ENCODE measurements at regions not wholly inside any gene's neighbourhood (a gene's known extent, or its start where the extent isn't known, plus 50 kb on each side); places are given as distances from the start of the nearest gene placed in this dataset.

DNA sequence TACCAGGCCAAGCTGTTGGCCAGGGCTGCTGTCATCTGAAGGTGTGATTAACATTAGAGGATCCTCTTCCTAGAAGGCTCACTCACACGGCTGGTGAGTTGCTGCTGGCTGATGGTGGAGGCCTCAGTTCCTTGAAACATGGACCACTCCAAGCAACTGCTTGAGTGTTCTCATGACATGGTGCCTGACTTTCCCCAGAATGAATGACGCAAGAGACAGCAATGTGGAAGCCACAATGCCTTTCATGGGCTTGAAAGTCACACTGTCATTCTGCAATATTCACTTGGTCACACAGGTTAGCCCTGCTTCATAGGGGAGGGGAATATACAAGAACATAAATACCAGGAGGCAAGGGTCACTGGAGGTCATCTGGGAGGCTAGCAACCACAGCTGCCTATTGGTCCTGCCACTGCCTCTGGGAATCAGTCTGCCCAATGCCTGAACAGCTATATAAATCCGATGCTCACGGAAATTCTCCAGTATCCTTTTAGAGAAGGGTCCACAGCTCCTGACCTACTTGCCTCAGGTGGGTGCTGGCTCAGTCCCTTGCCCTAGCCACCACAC lies 97.1 kb upstream of the MAML3 start:
- in situ Hi-C loops (cut with HindIII; ENCODE audit: low pct_ligation_motif_present, low sequenced_read_pairs) = no loop called here
- no peaks in the 10 kb centered on the region for H3K36me3 ChIP-seq (replicated peaks)
- H3K27ac ChIP-seq = no peak overlapping the region
- no peak for DNase-seq
- no peak overlapping the region for H3K4me3 ChIP-seq (ENCODE audit: low read depth, low read length)
- H3K27me3 ChIP-seq (replicated peaks) = no peaks in the 10 kb centered on the region
- no peak for TF ChIP-seq CTCF (IDR thresholded peaks at IDR 0.05; ENCODE audit: low read depth, low read length, missing control alignments)

GRCh38 chr4:140249351-140249750 lies 95.4 kb upstream of the MAML3 start:
- H3K36me3 ChIP-seq (replicated peaks) = no peaks in the 10 kb centered on the region
- no peaks in the 10 kb centered on the region for H3K27me3 ChIP-seq (replicated peaks)
- DNase-seq = no peak
- no peak for TF ChIP-seq CTCF (IDR thresholded peaks at IDR 0.05; ENCODE audit: low read depth, low read length, missing control alignments)
- no peak overlapping the region for H3K27ac ChIP-seq
- no peak overlapping the region for H3K4me3 ChIP-seq (ENCODE audit: low read depth, low read length)
- in situ Hi-C loops (cut with HindIII; ENCODE audit: low pct_ligation_motif_present, low sequenced_read_pairs) = loop anchor here (10.0 kb wide), 1 partner anchor 95 kb away; the partner anchor contains the start of gene MAML3

- in situ Hi-C loops (cut with HindIII; ENCODE audit: low pct_ligation_motif_present, low sequenced_read_pairs) = loop anchor here (10.0 kb wide), 1 partner anchor 92 kb away; the partner anchor contains the start of gene MAML3
- DNase-seq = no peak
- H3K4me3 ChIP-seq (ENCODE audit: low read depth, low read length) = no peak overlapping the region
- no peak for TF ChIP-seq CTCF (IDR thresholded peaks at IDR 0.05; ENCODE audit: low read depth, low read length, missing control alignments)
- H3K27ac ChIP-seq = no peak overlapping the region
- no peaks in the 10 kb centered on the region for H3K36me3 ChIP-seq (replicated peaks)
- H3K27me3 ChIP-seq (replicated peaks) = no peaks in the 10 kb centered on the region
Observed at GRCh38 chr4:140247237-140247636, 93.3 kb upstream of the MAML3 start.

DNA sequence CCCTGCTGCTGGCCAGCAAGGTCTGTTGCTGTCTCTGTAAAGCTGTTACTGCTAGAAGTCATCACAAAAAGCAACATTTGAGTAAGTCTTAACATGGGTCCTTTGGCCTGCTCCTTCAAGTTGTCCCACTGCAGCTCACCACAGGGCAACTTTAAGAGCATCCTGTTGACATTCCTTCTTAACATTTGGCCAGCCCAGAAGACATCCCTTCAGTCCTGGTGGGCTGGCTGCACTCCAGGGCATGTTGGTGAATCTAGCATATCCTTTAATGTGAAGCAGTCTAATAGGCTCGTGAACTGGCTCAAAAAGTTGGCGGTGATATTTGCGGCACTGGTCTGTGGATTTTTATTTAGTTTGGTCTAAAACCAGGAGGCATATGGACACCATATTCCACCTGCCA lies 92.2 kb upstream of the MAML3 start:
- no peak for TF ChIP-seq CTCF (IDR thresholded peaks at IDR 0.05; ENCODE audit: low read depth, low read length, missing control alignments)
- Histone ChIP-seq H3K4me3 (ENCODE audit: low read depth, low read length) (no peak overlapping the region), H3K27ac (no peak overlapping the region), H3K27me3 (replicated peaks) (no peaks in the 10 kb centered on the region), H3K36me3 (replicated peaks) (no peaks in the 10 kb centered on the region)
- DNase-seq = no peak
- in situ Hi-C loops (cut with HindIII; ENCODE audit: low pct_ligation_motif_present, low sequenced_read_pairs) = loop anchor here (10.0 kb wide), 1 partner anchor 91 kb away; the partner anchor contains the start of gene MAML3

GRCh38 chr4:140244328-140244727 lies 90.3 kb upstream of the MAML3 start:
- TF ChIP-seq CTCF (IDR thresholded peaks at IDR 0.05; ENCODE audit: low read depth, low read length, missing control alignments) = no peak
- DNase-seq = no peak
- in situ Hi-C loops (cut with HindIII; ENCODE audit: low pct_ligation_motif_present, low sequenced_read_pairs) = loop anchor here (10.0 kb wide), 1 partner anchor 90 kb away; the partner anchor contains the start of gene MAML3
- Histone ChIP-seq H3K4me3 (ENCODE audit: low read depth, low read length) (no peak overlapping the region), H3K27me3 (replicated peaks) (no peaks in the 10 kb centered on the region), H3K36me3 (replicated peaks) (no peaks in the 10 kb centered on the region), H3K27ac (no peak overlapping the region)

GRCh38 chr4:140243278-140243753 lies 89.3 kb upstream of the MAML3 start:
- no peaks in the 10 kb centered on the region for H3K27me3 ChIP-seq (replicated peaks)
- DNase-seq = no peak
- no peak for TF ChIP-seq CTCF (IDR thresholded peaks at IDR 0.05; ENCODE audit: low read depth, low read length, missing control alignments)
- no peak overlapping the region for H3K27ac ChIP-seq
- no peaks in the 10 kb centered on the region for H3K36me3 ChIP-seq (replicated peaks)
- in situ Hi-C loops (cut with HindIII; ENCODE audit: low pct_ligation_motif_present, low sequenced_read_pairs) = loop anchor here (10.0 kb wide), 1 partner anchor 89 kb away; the partner anchor contains the start of gene MAML3
- H3K4me3 ChIP-seq (ENCODE audit: low read depth, low read length) = no peak overlapping the region

Data from brain microvascular endothelial cell (primary cell).